Left ventricle myocardium inferior (tissue), 1 donor: ENCODE measurements at regions not wholly inside any gene's neighbourhood (a gene's known extent, or its start where the extent isn't known, plus 50 kb on each side); places are given as distances from the start of the nearest gene placed in this dataset.
"Not testable (repeated sequence)": the region's sequence is repeated elsewhere in the genome, so short reads cannot be mapped to it uniquely, and the experiment has no call there.

Experiments used
- DNase-seq: peaks from one replicate; pipeline ENCODE4 v3.0.0-alpha.2; 2020
- H3K27ac ChIP-seq: fragments of 200-600 bp; replicated peaks from 2 replicates; pipeline ENCODE4 v1.8.0; 2021
- H3K27me3 ChIP-seq: fragments of 200-600 bp; 2 replicates; pipeline ENCODE4 v1.8.0; 2021; ENCODE audit warnings: low read depth
- H3K36me3 ChIP-seq: fragments of 200-600 bp; 2 replicates; pipeline ENCODE4 v1.8.0; 2021
- H3K4me1 ChIP-seq: fragments of 200-600 bp; 2 replicates; pipeline ENCODE4 v1.8.0; 2021
- H3K4me3 ChIP-seq: fragments of 200-600 bp; 2 replicates; pipeline ENCODE4 v1.8.0; 2021; ENCODE audit warnings: mild to moderate bottlenecking, moderate library complexity
- H3K9me3 ChIP-seq: fragments of 200-600 bp; replicated peaks from 2 replicates; pipeline ENCODE4 v1.8.0; 2021
- CTCF ChIP-seq: fragments of 200-600 bp; IDR thresholded peaks from 2 replicates; pipeline ENCODE4 v1.8.0; 2021; ENCODE audit warnings: antibody characterized with exemption, mild to moderate bottlenecking, borderline replicate concordance
- intact Hi-C: fragments of 100-400 bp; cut with micrococcal nuclease; formaldehyde crosslinking; loops from one replicate; pipeline ENCODE4 v1.11.0; 2022
- microRNA-seq: library from miRNA; unstranded; fragments of <30 nt; microRNA quantifications from one replicate; pipeline ENCODE4 v1.2.0, GENCODE V29; 2020
- donor health status: DM: no; HTN: yes; CAD: no; lungs with severe emphysema.

- H3K4me3 ChIP-seq: no peak overlapping the region
- intact Hi-C loops: no loop called here
- H3K9me3 ChIP-seq: peaks cover 10% of the 10 kb centered on the region
- no peak for DNase-seq
- no peaks in the 10 kb centered on the region for H3K4me1 ChIP-seq
- H3K27me3 ChIP-seq: peaks cover 64% of the 10 kb centered on the region
- TF ChIP-seq CTCF: no peak
- no peak overlapping the region for H3K27ac ChIP-seq
- H3K36me3 ChIP-seq: no peaks in the 10 kb centered on the region
Observed at GRCh38 chr10:131035779-131036178, 275.7 kb downstream of the TCERG1L start.

GRCh38 chr10:131038056-131038455, 273.5 kb downstream of the TCERG1L start:
- intact Hi-C loops: no loop called here
- DNase-seq: no peak
- TF ChIP-seq CTCF: no peak
- Histone ChIP-seq H3K4me1 (no peaks in the 10 kb centered on the region), H3K27ac (no peak overlapping the region), H3K4me3 (no peak overlapping the region), H3K9me3 (peaks cover 17% of the 10 kb centered on the region), H3K36me3 (no peaks in the 10 kb centered on the region), H3K27me3 (peaks cover 43% of the 10 kb centered on the region)

- H3K27ac ChIP-seq: no peak overlapping the region
- intact Hi-C loops: no loop called here
- TF ChIP-seq CTCF: no peak
Observed at GRCh38 chr10:131041031-131041430, 270.5 kb downstream of the TCERG1L start.

GRCh38 chr10:131041441-131041840, 270.1 kb downstream of the TCERG1L start:
- H3K27ac ChIP-seq: no peak overlapping the region
- intact Hi-C loops: no loop called here

More at GRCh38 chr10:131041031-131041430, 270.5 kb downstream of the TCERG1L start:
- no peaks in the 10 kb centered on the region for H3K4me1 ChIP-seq
- H3K36me3 ChIP-seq: no peaks in the 10 kb centered on the region
- DNase-seq: no peak
- peaks cover 40% of the 10 kb centered on the region for H3K27me3 ChIP-seq
- H3K9me3 ChIP-seq: peaks cover 17% of the 10 kb centered on the region
- H3K4me3 ChIP-seq: no peak overlapping the region

GRCh38 chr10:131042015-131042414, 269.5 kb downstream of the TCERG1L start:
- DNase-seq, H3K4me3 ChIP-seq, H3K4me1 ChIP-seq: not testable (repeated sequence)

More at GRCh38 chr10:131041441-131041840, 270.1 kb downstream of the TCERG1L start:
- no peaks in the 10 kb centered on the region for H3K4me1 ChIP-seq
- no peak overlapping the region for H3K4me3 ChIP-seq
- H3K27me3 ChIP-seq: peaks cover 37% of the 10 kb centered on the region
- TF ChIP-seq CTCF: no peak
- no peak for DNase-seq
- peaks cover 17% of the 10 kb centered on the region for H3K9me3 ChIP-seq
- H3K36me3 ChIP-seq: no peaks in the 10 kb centered on the region

More at GRCh38 chr10:131042015-131042414, 269.5 kb downstream of the TCERG1L start:
- Histone ChIP-seq H3K27me3 (peaks cover 36% of the 10 kb centered on the region), H3K9me3 (peaks cover 17% of the 10 kb centered on the region)
- H3K27ac ChIP-seq, H3K36me3 ChIP-seq, intact Hi-C loops: not testable (repeated sequence)

Small RNAs in the stretch of these regions (microRNA-seq; reads per million reads assigned to microRNA genes)
- 1.2 reads per million for gene MIR378C
